ENCODE measurements at regions not wholly inside any gene's neighbourhood (a gene's known extent, or its start where the extent isn't known, plus 50 kb on each side); places are given as distances from the start of the nearest gene placed in this dataset.

DNA sequence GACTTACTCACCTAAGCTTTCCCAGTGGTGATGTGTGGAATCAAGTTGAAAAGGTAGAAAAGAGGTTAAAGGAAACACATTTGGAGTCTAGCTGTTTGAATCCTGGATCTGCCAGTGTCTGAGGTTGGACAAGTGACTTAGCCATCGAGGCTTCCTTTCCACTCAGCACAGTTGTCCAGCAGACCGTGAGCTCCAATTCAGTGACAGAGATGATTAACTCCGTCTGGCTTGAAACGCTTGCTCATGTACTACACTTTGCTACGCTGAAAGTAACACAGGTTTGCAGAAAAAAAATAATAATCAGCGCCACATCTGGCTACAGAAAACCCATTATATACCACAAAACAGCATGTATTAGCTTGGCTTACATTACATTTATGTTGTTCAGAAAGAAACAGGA is 364.9 kb upstream of the MCTP2 start:
- Mint-ChIP-seq H3K27ac (no peak overlapping the region), H3K4me3 (no peak overlapping the region), H3K9me3 (no peaks in the 10 kb centered on the region), H3K4me1 (no peaks in the 10 kb centered on the region), H3K27me3 (peaks cover 5% of the 10 kb centered on the region), H3K36me3 (no peaks in the 10 kb centered on the region)

- Mint-ChIP-seq H3K9me3 (no peaks in the 10 kb centered on the region), H3K36me3 (no peaks in the 10 kb centered on the region), H3K4me3 (no peak overlapping the region), H3K27ac (no peak overlapping the region), H3K27me3 (peaks cover 8% of the 10 kb centered on the region), H3K4me1 (no peaks in the 10 kb centered on the region)
These were observed 365.8 kb upstream of the MCTP2 start for GRCh38 chr15:93865586-93865985.

DNA sequence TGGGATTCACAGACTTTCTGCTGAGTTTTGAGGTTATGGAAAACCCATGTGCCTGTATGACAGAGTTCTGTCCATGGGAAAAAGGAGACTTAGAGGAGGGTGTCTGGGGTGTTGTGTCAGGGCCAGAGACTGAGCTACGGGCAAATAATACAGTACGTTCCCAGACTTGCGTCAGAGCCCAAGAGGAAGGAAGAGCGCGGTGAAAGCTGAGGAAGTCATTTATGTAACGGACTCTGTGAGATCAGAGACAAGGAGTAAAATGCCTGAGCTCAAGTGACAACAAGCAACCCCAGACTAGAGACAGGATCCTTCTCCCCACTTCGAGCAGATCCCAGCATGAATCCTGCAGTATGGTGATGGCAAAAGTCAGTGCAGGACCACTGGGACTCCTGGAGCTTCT is 368.6 kb upstream of the MCTP2 start:
- Mint-ChIP-seq H3K36me3 (no peaks in the 10 kb centered on the region), H3K27me3 (peaks cover 8% of the 10 kb centered on the region), H3K4me3 (no peak overlapping the region), H3K4me1 (no peaks in the 10 kb centered on the region), H3K9me3 (no peaks in the 10 kb centered on the region), H3K27ac (no peak overlapping the region)

GRCh38 chr15:93861956-93862741 is 369.2 kb upstream of the MCTP2 start:
- Mint-ChIP-seq H3K4me3 (no peak overlapping the region), H3K4me1 (no peaks in the 10 kb centered on the region), H3K27me3 (peaks cover 8% of the 10 kb centered on the region), H3K27ac (no peak overlapping the region), H3K9me3 (no peaks in the 10 kb centered on the region), H3K36me3 (no peaks in the 10 kb centered on the region)

GRCh38 chr15:93861413-93861812 is 369.9 kb upstream of the MCTP2 start:
- Mint-ChIP-seq H3K27ac (no peak overlapping the region), H3K4me1 (no peaks in the 10 kb centered on the region), H3K27me3 (peaks cover 8% of the 10 kb centered on the region), H3K36me3 (no peaks in the 10 kb centered on the region), H3K9me3 (no peaks in the 10 kb centered on the region), H3K4me3 (no peak overlapping the region)

- Mint-ChIP-seq H3K9me3 (no peaks in the 10 kb centered on the region), H3K27ac (no peak overlapping the region), H3K27me3 (peaks cover 8% of the 10 kb centered on the region), H3K36me3 (no peaks in the 10 kb centered on the region), H3K4me3 (no peak overlapping the region), H3K4me1 (no peaks in the 10 kb centered on the region)
These were observed 370.7 kb upstream of the MCTP2 start for GRCh38 chr15:93860701-93861100.

GRCh38 chr15:93859176-93859575 is 372.2 kb upstream of the MCTP2 start:
- no peaks in the 10 kb centered on the region for H3K36me3 Mint-ChIP-seq
- H3K4me1 Mint-ChIP-seq = no peaks in the 10 kb centered on the region
- H3K27me3 Mint-ChIP-seq = peaks cover 8% of the 10 kb centered on the region
- no peaks in the 10 kb centered on the region for H3K9me3 Mint-ChIP-seq
- H3K27ac Mint-ChIP-seq = no peak overlapping the region
- H3K4me3 Mint-ChIP-seq = no peak overlapping the region

- Mint-ChIP-seq H3K27me3 (peaks cover 5% of the 10 kb centered on the region), H3K4me3 (no peak overlapping the region), H3K27ac (no peak overlapping the region), H3K9me3 (no peaks in the 10 kb centered on the region), H3K4me1 (no peaks in the 10 kb centered on the region), H3K36me3 (no peaks in the 10 kb centered on the region)
These were observed 376.1 kb upstream of the MCTP2 start for GRCh38 chr15:93855181-93855826.

- no peak overlapping the region for H3K27ac Mint-ChIP-seq
- no peaks in the 10 kb centered on the region for H3K9me3 Mint-ChIP-seq
- no peak overlapping the region for H3K4me3 Mint-ChIP-seq
- no peaks in the 10 kb centered on the region for H3K4me1 Mint-ChIP-seq
- peaks cover 5% of the 10 kb centered on the region for H3K27me3 Mint-ChIP-seq
- H3K36me3 Mint-ChIP-seq = no peaks in the 10 kb centered on the region
These were observed 377.3 kb upstream of the MCTP2 start for GRCh38 chr15:93854088-93854487.

DNA sequence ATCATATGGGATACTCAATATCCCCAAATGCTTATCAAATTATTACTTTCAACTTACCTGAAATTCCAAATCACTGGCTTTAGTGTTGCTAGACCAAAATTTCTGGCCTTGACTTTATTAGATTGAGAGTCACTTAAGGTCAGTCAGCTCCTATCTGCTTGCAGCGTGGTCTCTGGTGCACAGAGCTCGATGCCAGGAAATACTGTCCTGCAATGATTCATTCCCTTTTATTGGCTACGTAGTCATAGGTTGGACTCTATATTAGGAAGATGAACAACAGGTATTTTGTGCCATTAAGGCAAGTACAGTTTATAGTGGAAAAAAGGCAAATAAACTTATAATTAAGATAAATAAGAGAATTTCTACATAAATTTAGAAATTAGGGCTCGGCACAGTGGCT is 378.6 kb upstream of the MCTP2 start:
- no peak overlapping the region for H3K4me3 Mint-ChIP-seq
- peaks cover 5% of the 10 kb centered on the region for H3K27me3 Mint-ChIP-seq
- H3K9me3 Mint-ChIP-seq = no peaks in the 10 kb centered on the region
- no peak overlapping the region for H3K27ac Mint-ChIP-seq
- no peaks in the 10 kb centered on the region for H3K4me1 Mint-ChIP-seq
- H3K36me3 Mint-ChIP-seq = no peaks in the 10 kb centered on the region

- no peak overlapping the region for H3K27ac Mint-ChIP-seq
- H3K4me3 Mint-ChIP-seq = no peak overlapping the region
- no peaks in the 10 kb centered on the region for H3K9me3 Mint-ChIP-seq
- peaks cover 9% of the 10 kb centered on the region for H3K27me3 Mint-ChIP-seq
- H3K36me3 Mint-ChIP-seq = no peaks in the 10 kb centered on the region
- H3K4me1 Mint-ChIP-seq = no peaks in the 10 kb centered on the region
These were observed 382.9 kb upstream of the MCTP2 start for GRCh38 chr15:93848490-93848889.

DNA sequence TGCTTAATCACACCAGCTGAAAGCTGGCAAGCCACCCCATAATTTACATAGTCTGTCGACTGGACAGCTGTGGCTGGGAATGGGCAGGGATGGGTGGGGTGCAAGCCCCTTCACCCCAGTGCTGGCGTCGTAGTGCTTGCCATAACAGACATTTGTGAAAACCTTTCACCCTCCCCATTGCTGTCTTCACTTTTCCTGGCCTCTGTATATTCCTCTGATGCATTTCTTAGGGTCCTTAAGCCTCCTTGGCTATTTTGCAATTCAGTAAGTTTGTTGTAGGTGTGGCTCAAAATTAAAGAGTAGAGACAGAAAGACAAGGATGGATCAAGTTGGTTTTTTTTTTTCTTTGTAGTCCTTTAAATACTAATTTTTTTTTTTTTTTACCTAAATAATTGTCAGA is 383.3 kb upstream of the MCTP2 start:
- H3K9me3 Mint-ChIP-seq = no peaks in the 10 kb centered on the region
- H3K36me3 Mint-ChIP-seq = no peaks in the 10 kb centered on the region
- H3K4me1 Mint-ChIP-seq = no peaks in the 10 kb centered on the region
- H3K4me3 Mint-ChIP-seq = no peak overlapping the region
- no peak overlapping the region for H3K27ac Mint-ChIP-seq
- H3K27me3 Mint-ChIP-seq = peaks cover 8% of the 10 kb centered on the region

GRCh38 chr15:93846148-93846547 is 385.2 kb upstream of the MCTP2 start:
- no peak overlapping the region for H3K27ac Mint-ChIP-seq
- H3K4me1 Mint-ChIP-seq = no peaks in the 10 kb centered on the region
- H3K36me3 Mint-ChIP-seq = no peaks in the 10 kb centered on the region
- peaks cover 10% of the 10 kb centered on the region for H3K9me3 Mint-ChIP-seq
- H3K27me3 Mint-ChIP-seq = peaks cover 8% of the 10 kb centered on the region
- no peak overlapping the region for H3K4me3 Mint-ChIP-seq

DNA sequence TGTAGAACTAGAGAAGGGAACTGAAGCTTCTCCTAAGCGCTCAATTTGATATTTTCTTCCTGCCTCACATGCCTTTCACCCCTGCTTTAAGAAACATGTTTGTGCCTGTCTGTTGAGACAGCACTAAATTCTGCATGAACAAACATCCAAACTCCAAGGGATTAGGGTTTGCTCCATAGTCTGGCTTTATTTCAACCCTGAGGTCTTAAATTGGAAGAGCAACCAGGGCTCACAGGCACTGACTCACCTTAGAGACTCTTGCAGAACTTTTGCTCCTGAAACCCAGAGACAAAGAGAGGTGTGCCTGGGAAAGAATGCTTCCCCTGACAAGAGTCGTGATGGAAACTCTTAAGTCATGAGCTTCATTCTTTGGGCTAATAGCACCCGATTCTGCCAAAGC is 393.9 kb upstream of the MCTP2 start:
- Mint-ChIP-seq H3K9me3 (peaks cover 9% of the 10 kb centered on the region), H3K4me3 (no peak overlapping the region), H3K36me3 (no peaks in the 10 kb centered on the region), H3K4me1 (no peaks in the 10 kb centered on the region), H3K27me3 (peaks cover 3% of the 10 kb centered on the region), H3K27ac (no peak overlapping the region)

DNA sequence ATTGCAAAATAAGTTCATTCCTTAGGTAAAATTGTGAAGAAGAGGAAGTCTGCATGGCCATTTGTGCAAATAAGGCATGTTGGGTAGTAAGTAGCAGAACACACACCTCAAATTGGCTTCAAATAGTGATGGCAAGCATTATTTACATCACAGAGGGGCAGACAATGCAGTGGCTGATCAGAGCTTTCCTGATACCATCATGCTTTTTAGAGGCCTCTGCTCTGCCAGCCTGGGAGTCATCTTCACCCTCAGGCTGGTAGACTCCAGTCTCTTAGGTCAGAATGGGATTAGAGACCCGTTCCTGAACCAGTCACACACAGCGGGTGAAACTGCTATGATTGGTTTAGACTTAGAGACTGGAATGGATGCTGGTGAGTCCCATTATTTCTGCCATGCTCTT is 396.0 kb upstream of the MCTP2 start:
- H3K27ac Mint-ChIP-seq = no peak overlapping the region
- no peaks in the 10 kb centered on the region for H3K36me3 Mint-ChIP-seq
- no peaks in the 10 kb centered on the region for H3K4me1 Mint-ChIP-seq
- H3K9me3 Mint-ChIP-seq = no peaks in the 10 kb centered on the region
- peaks cover 3% of the 10 kb centered on the region for H3K27me3 Mint-ChIP-seq
- H3K4me3 Mint-ChIP-seq = no peak overlapping the region

GRCh38 chr15:93831641-93832040 is 399.7 kb upstream of the MCTP2 start:
- Mint-ChIP-seq H3K27me3 (peaks cover 6% of the 10 kb centered on the region), H3K4me3 (no peak overlapping the region), H3K27ac (no peak overlapping the region), H3K36me3 (no peaks in the 10 kb centered on the region), H3K4me1 (no peaks in the 10 kb centered on the region), H3K9me3 (no peaks in the 10 kb centered on the region)
